PC-9 (cell line): ENCODE measurements at regions not wholly inside any gene's neighbourhood (a gene's known extent, or its start where the extent isn't known, plus 50 kb on each side); places are given as distances from the start of the nearest gene placed in this dataset.

Experiments used
- CTCF ChIP-seq: fragments of 200-600 bp; sonication (generic); conservative IDR thresholded peaks from 2 replicates; pipeline ENCODE4 v1.6.1; 2017; ENCODE audit warnings: mixed run types, antibody characterized with exemption, mild to moderate bottlenecking, moderate library complexity
- EZH2 ChIP-seq: fragments of 200-600 bp; sonication (generic); IDR thresholded peaks from 2 replicates; pipeline ENCODE4 v1.8.0; 2017; ENCODE audit warnings: antibody characterized with exemption, low read depth

- TF ChIP-seq CTCF (no peak), EZH2 (no peak)
Measured at GRCh38 chr5:87034557-87034956, 233.1 kb upstream of the RASA1 start.
